Upper lobe of right lung (tissue), 1 donor: ENCODE measurements at regions not wholly inside any gene's neighbourhood (a gene's known extent, or its start where the extent isn't known, plus 50 kb on each side); places are given as distances from the start of the nearest gene placed in this dataset.

Source experiments
- ATAC-seq: fragments of 200-7000 bp; cut with Tn5 transposase; one replicate; pipeline ENCODE4 v1.9.1; 2020; ENCODE audit warnings: mild to moderate bottlenecking, moderate library complexity
- DNase-seq: peaks from one replicate; pipeline ENCODE4 v3.0.0-alpha.2; 2020
- H3K27ac ChIP-seq: fragments of 200-600 bp; one replicate; pipeline ENCODE4 v1.8.0; 2022
- H3K27me3 ChIP-seq: fragments of 200-600 bp; one replicate; pipeline ENCODE4 v1.8.0; 2022; ENCODE audit warnings: mild to moderate bottlenecking
- H3K36me3 ChIP-seq: fragments of 200-600 bp; one replicate; pipeline ENCODE4 v1.8.0; 2022
- H3K4me1 ChIP-seq: fragments of 200-600 bp; one replicate; pipeline ENCODE4 v1.8.0; 2022
- H3K4me3 ChIP-seq: fragments of 200-600 bp; one replicate; pipeline ENCODE4 v1.8.0; 2022; ENCODE audit warnings: mild to moderate bottlenecking
- H3K9me3 ChIP-seq: fragments of 200-600 bp; one replicate; pipeline ENCODE4 v1.8.0; 2022
- CTCF ChIP-seq: fragments of 200-600 bp; IDR thresholded peaks from one replicate; pipeline ENCODE4 v1.8.0; 2022; ENCODE audit warnings: antibody characterized with exemption
- intact Hi-C: fragments of 100-400 bp; cut with DNase I; formaldehyde crosslinking; loops from one replicate; pipeline ENCODE4 v1.11.0; 2022
- donor health status: DM: no; HTN: yes; CAD: no; lungs with severe emphysema.

- ATAC-seq = no peak
Observed at GRCh38 chr7:25279705-25280104, 51.4 kb upstream of the NPVF start.

DNA sequence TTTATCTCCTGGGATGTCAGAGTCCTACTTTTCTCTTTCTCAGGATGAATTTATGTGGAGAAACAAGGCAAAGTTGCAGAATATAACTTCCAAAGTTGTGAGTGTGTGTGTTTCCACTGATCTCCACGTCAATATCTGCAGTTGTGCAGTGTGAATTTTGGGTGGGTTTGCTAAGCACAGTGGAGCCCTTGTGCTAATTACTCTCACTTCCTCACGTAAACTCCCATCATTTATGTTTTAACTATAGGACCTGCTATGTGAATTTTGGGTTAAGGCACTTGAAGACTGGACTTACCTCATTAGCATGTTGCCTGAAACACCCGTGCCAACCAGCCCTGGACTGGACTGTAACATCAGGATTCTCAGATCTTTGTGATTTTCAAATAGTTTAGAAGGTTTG lies 51.9 kb upstream of the NPVF start:
- intact Hi-C loops = no loop called here

More at GRCh38 chr7:25279705-25280104, 51.4 kb upstream of the NPVF start:
- no peak overlapping the region for H3K27ac ChIP-seq
- no peak for TF ChIP-seq CTCF
- no peaks in the 10 kb centered on the region for H3K9me3 ChIP-seq
- H3K4me1 ChIP-seq = no peaks in the 10 kb centered on the region
- H3K4me3 ChIP-seq = no peak overlapping the region
- DNase-seq = no peak
- no peaks in the 10 kb centered on the region for H3K36me3 ChIP-seq
- H3K27me3 ChIP-seq = no peaks in the 10 kb centered on the region
- intact Hi-C loops = no loop called here

DNA sequence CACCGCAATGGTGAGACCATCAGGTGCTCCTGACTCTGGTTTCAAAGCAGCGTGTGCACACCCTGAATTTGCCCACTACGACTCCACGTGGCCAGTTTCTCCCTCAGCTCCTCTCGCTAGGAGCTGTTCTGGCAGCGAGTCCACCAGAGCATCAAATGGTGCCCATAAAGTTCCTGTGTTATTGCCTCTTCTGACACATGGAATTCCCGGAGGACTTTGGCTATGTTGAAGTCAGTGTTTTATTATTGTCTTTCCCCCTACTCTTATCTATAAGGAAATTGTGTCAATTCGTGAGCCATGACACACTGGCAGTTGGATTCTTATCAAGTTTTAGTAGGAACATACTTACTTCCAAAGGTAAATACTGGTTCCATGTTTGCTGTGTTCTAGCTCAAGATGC lies 53.9 kb upstream of the NPVF start:
- ATAC-seq (no peak), DNase-seq (no peak)
- Histone ChIP-seq H3K27me3 (no peaks in the 10 kb centered on the region), H3K9me3 (no peaks in the 10 kb centered on the region), H3K36me3 (no peaks in the 10 kb centered on the region), H3K4me1 (no peaks in the 10 kb centered on the region), H3K27ac (no peak overlapping the region), H3K4me3 (no peak overlapping the region)
- no peak for TF ChIP-seq CTCF
- intact Hi-C loops = no loop called here

More for the DNA sequence above, 51.9 kb upstream of the NPVF start:
- H3K27ac ChIP-seq = no peak overlapping the region
- no peaks in the 10 kb centered on the region for H3K4me1 ChIP-seq
- ATAC-seq = no peak
- no peak overlapping the region for H3K4me3 ChIP-seq
- no peak for TF ChIP-seq CTCF
- H3K36me3 ChIP-seq = no peaks in the 10 kb centered on the region
- DNase-seq = no peak
- no peaks in the 10 kb centered on the region for H3K27me3 ChIP-seq
- no peaks in the 10 kb centered on the region for H3K9me3 ChIP-seq

DNA sequence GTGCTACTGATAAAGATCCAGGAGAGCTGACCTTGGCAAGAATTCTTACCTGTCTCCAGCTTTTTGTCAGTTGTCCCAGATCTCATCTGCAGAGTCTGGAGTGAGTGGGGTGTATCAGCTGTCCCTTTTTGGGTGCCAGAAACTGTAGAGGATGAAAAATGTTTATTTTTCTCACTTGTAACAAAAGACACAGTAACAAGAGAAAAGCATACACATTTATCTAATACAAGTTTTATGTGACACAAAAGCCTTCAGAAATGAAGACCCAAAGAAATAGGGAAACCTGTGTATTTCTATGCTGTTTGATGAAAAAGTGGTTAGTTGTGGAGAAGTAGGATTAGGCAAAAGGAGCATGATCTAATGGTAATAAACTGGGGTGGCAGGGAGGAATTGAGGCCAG lies 58.5 kb upstream of the NPVF start:
- H3K4me3 ChIP-seq = no peak overlapping the region
- no peaks in the 10 kb centered on the region for H3K36me3 ChIP-seq
- intact Hi-C loops = no loop called here
- no peaks in the 10 kb centered on the region for H3K4me1 ChIP-seq
- no peak for TF ChIP-seq CTCF
- H3K9me3 ChIP-seq = no peaks in the 10 kb centered on the region
- ATAC-seq (no peak), DNase-seq (no peak)
- H3K27me3 ChIP-seq = no peaks in the 10 kb centered on the region
- no peak overlapping the region for H3K27ac ChIP-seq

GRCh38 chr7:25287291-25287690 lies 59.0 kb upstream of the NPVF start:
- Histone ChIP-seq H3K36me3 (no peaks in the 10 kb centered on the region), H3K4me1 (no peaks in the 10 kb centered on the region), H3K27me3 (no peaks in the 10 kb centered on the region), H3K4me3 (no peak overlapping the region), H3K9me3 (no peaks in the 10 kb centered on the region), H3K27ac (no peak overlapping the region)
- DNase-seq = no peak
- ATAC-seq = no peak
- TF ChIP-seq CTCF = no peak
- intact Hi-C loops = no loop called here

- H3K27me3 ChIP-seq = no peaks in the 10 kb centered on the region
- no peaks in the 10 kb centered on the region for H3K4me1 ChIP-seq
- no peak overlapping the region for H3K4me3 ChIP-seq
- H3K27ac ChIP-seq = no peak overlapping the region
- DNase-seq = no peak
- intact Hi-C loops = no loop called here
- H3K9me3 ChIP-seq = no peaks in the 10 kb centered on the region
- TF ChIP-seq CTCF = no peak
- H3K36me3 ChIP-seq = no peaks in the 10 kb centered on the region
- no peak for ATAC-seq
Observed at GRCh38 chr7:25288556-25289307, 60.4 kb upstream of the NPVF start.
